RWPE2 (cell line): ENCODE measurements at regions not wholly inside any gene's neighbourhood (a gene's known extent, or its start where the extent isn't known, plus 50 kb on each side); places are given as distances from the start of the nearest gene placed in this dataset.
"Not testable (repeated sequence)": the region's sequence is repeated elsewhere in the genome, so short reads cannot be mapped to it uniquely, and the experiment has no call there.

Experiments used
- ATAC-seq: fragments of 200-7000 bp; cut with Tn5 transposase; 3 replicates; pipeline ENCODE4 v1.9.1; 2021; ENCODE audit warnings: low read depth
- DNase-seq: peaks from one replicate; pipeline ENCODE4 v3.0.0-alpha.2; 2020; ENCODE audit warnings: low spot score
- H3K27ac ChIP-seq: fragments of 450-650 bp; 2 replicates; pipeline ENCODE4 v1.5.1; 2017; ENCODE audit warnings: mild to moderate bottlenecking; ENCODE audit not compliant: poor library complexity, severe bottlenecking
- H3K27me3 ChIP-seq: fragments of 250-450 bp; sonication (Bioruptor Pico); 2 replicates; pipeline ENCODE4 v1.5.1; 2021; ENCODE audit warnings: mild to moderate bottlenecking, moderate library complexity; ENCODE audit not compliant: insufficient read depth, poor library complexity, severe bottlenecking
- H3K36me3 ChIP-seq: fragments of 250-450 bp; sonication (Bioruptor Pico); 2 replicates; pipeline ENCODE4 v1.5.1; 2020; ENCODE audit warnings: low read depth, mild to moderate bottlenecking, moderate library complexity
- H3K4me1 ChIP-seq: fragments of 250-450 bp; sonication (Bioruptor Pico); 2 replicates; pipeline ENCODE4 v1.5.1; 2021; ENCODE audit warnings: mild to moderate bottlenecking, moderate library complexity; ENCODE audit not compliant: insufficient read depth, poor library complexity, severe bottlenecking
- H3K4me3 ChIP-seq: fragments of 250-450 bp; sonication (Bioruptor Pico); 2 replicates; pipeline ENCODE4 v1.5.1; 2021; ENCODE audit warnings: mild to moderate bottlenecking, moderate library complexity; ENCODE audit not compliant: severe bottlenecking
- H3K9me3 ChIP-seq: fragments of 250-450 bp; sonication (Bioruptor Pico); 2 replicates; pipeline ENCODE4 v1.5.1; 2021; ENCODE audit warnings: mild to moderate bottlenecking, moderate library complexity; ENCODE audit not compliant: severe bottlenecking
- CTCF ChIP-seq: fragments of 450-650 bp; IDR thresholded peaks from one replicate; pipeline ENCODE4 v1.5.1; 2017; ENCODE audit warnings: mild to moderate bottlenecking, moderate library complexity; ENCODE audit not compliant: poor library complexity, severe bottlenecking

GRCh38 chr7:13802651-13803050, 186.8 kb downstream of the ETV1 start:
- H3K4me1 ChIP-seq = peaks cover 7% of the 10 kb centered on the region
- H3K9me3 ChIP-seq = peaks cover 1% of the 10 kb centered on the region
- no peak for TF ChIP-seq CTCF
- no peak overlapping the region for H3K4me3 ChIP-seq
- no peak overlapping the region for H3K27ac ChIP-seq
- no peaks in the 10 kb centered on the region for H3K27me3 ChIP-seq
- no peak for ATAC-seq
- no peak for DNase-seq
- H3K36me3 ChIP-seq = no peaks in the 10 kb centered on the region

GRCh38 chr7:13803134-13803533, 186.3 kb downstream of the ETV1 start:
- no peak for ATAC-seq
- H3K4me1 ChIP-seq = peaks cover 7% of the 10 kb centered on the region
- no peaks in the 10 kb centered on the region for H3K36me3 ChIP-seq
- no peak for TF ChIP-seq CTCF
- no peak overlapping the region for H3K27ac ChIP-seq
- H3K4me3 ChIP-seq = no peak overlapping the region
- H3K9me3 ChIP-seq = peaks cover 1% of the 10 kb centered on the region
- no peak for DNase-seq
- H3K27me3 ChIP-seq = no peaks in the 10 kb centered on the region

GRCh38 chr7:13806089-13806867, 183.2 kb downstream of the ETV1 start:
- not testable (repeated sequence) for H3K27ac ChIP-seq, ATAC-seq, DNase-seq, H3K36me3 ChIP-seq, H3K27me3 ChIP-seq, H3K4me1 ChIP-seq, H3K9me3 ChIP-seq, H3K4me3 ChIP-seq

- ATAC-seq, H3K4me1 ChIP-seq, H3K27ac ChIP-seq, H3K4me3 ChIP-seq, H3K9me3 ChIP-seq, H3K36me3 ChIP-seq, H3K27me3 ChIP-seq, DNase-seq: not testable (repeated sequence)
These were observed 172.2 kb downstream of the ETV1 start for GRCh38 chr7:13817230-13817629.

- no peaks in the 10 kb centered on the region for H3K36me3 ChIP-seq
- H3K27me3 ChIP-seq = no peaks in the 10 kb centered on the region
- no peak for ATAC-seq
- H3K27ac ChIP-seq = no peak overlapping the region
- TF ChIP-seq CTCF = no peak
- H3K4me1 ChIP-seq = no peaks in the 10 kb centered on the region
- H3K4me3 ChIP-seq = no peak overlapping the region
- no peak for DNase-seq
- H3K9me3 ChIP-seq = no peaks in the 10 kb centered on the region
These were observed 168.2 kb downstream of the ETV1 start for GRCh38 chr7:13821152-13821787.

- Histone ChIP-seq H3K27me3 (no peaks in the 10 kb centered on the region), H3K4me1 (no peaks in the 10 kb centered on the region), H3K4me3 (no peak overlapping the region), H3K9me3 (no peaks in the 10 kb centered on the region), H3K36me3 (no peaks in the 10 kb centered on the region), H3K27ac (no peak overlapping the region)
- DNase-seq = no peak
- TF ChIP-seq CTCF = no peak
- no peak for ATAC-seq
These were observed 166.8 kb downstream of the ETV1 start for GRCh38 chr7:13822678-13823077.
